ENCODE measurements at regions not wholly inside any gene's neighbourhood (a gene's known extent, or its start where the extent isn't known, plus 50 kb on each side); places are given as distances from the start of the nearest gene placed in this dataset.
"Not testable (repeated sequence)": the region's sequence is repeated elsewhere in the genome, so short reads cannot be mapped to it uniquely, and the experiment has no call there.

GRCh38 chr3:75237477-75237876 is 426.7 kb upstream of the FRG2C start:
- Mint-ChIP-seq H3K27me3 (ENCODE audit: low read depth) (no peaks in the 10 kb centered on the region), H3K36me3 (ENCODE audit: low read depth) (no peaks in the 10 kb centered on the region), H3K4me1 (ENCODE audit: low read depth) (no peaks in the 10 kb centered on the region), H3K4me3 (no peak overlapping the region), H3K9me3 (no peaks in the 10 kb centered on the region), H3K27ac (no peak overlapping the region)
- no peak for DNase-seq (ENCODE audit: low spot score)

DNA sequence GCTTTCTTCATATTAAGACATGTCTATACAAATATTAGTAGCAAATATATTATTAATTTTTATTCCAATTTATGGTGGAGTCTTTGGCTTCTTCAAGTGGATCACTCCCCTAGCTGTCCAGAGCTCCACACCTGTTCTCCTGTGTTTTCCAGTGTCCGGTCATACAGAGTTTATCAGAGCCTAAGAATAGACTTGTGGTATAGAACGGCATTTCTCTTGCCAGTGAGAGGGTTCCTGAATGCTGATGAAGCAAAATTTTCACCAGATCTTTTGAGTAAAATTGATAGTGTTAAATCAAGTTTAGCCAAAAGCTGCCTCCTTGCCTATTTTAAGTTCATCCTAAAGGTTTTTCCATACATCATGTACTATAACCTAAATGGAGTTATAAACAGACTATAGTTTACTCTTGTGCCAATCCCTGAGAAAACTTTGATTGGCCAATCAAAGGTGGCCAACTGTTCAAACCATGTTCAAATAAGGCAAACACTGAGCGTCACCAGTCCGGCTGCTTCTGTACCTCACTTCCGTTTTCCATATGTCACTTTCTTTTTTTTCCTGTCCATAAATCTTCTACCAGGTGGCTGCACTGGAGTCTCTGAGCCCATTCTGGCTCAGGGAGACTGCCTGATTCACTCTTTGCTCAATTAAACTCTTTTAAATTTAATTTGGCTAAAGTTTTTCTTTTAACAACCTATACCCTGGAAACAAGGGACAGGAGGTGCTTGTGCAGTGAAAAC is 422.7 kb upstream of the FRG2C start:
- H3K27me3 Mint-ChIP-seq (ENCODE audit: low read depth); H3K36me3 Mint-ChIP-seq (ENCODE audit: low read depth); H3K9me3 Mint-ChIP-seq; H3K4me1 Mint-ChIP-seq (ENCODE audit: low read depth); H3K27ac Mint-ChIP-seq; DNase-seq (ENCODE audit: low spot score); H3K4me3 Mint-ChIP-seq: not testable (repeated sequence)

GRCh38 chr3:75242012-75242735 is 422.0 kb upstream of the FRG2C start:
- DNase-seq (ENCODE audit: low spot score): no peak
- Mint-ChIP-seq H3K27ac (no peak overlapping the region), H3K4me3 (no peak overlapping the region), H3K36me3 (ENCODE audit: low read depth) (no peaks in the 10 kb centered on the region), H3K27me3 (ENCODE audit: low read depth) (no peaks in the 10 kb centered on the region), H3K4me1 (ENCODE audit: low read depth) (no peaks in the 10 kb centered on the region), H3K9me3 (no peaks in the 10 kb centered on the region)

GRCh38 chr3:75248974-75249373 is 415.2 kb upstream of the FRG2C start:
- H3K36me3 Mint-ChIP-seq (ENCODE audit: low read depth): no peaks in the 10 kb centered on the region
- no peak overlapping the region for H3K27ac Mint-ChIP-seq
- peaks cover 4% of the 10 kb centered on the region for H3K4me1 Mint-ChIP-seq (ENCODE audit: low read depth)
- no peak for DNase-seq (ENCODE audit: low spot score)
- H3K27me3 Mint-ChIP-seq (ENCODE audit: low read depth): no peaks in the 10 kb centered on the region
- no peak overlapping the region for H3K4me3 Mint-ChIP-seq
- no peaks in the 10 kb centered on the region for H3K9me3 Mint-ChIP-seq

DNA sequence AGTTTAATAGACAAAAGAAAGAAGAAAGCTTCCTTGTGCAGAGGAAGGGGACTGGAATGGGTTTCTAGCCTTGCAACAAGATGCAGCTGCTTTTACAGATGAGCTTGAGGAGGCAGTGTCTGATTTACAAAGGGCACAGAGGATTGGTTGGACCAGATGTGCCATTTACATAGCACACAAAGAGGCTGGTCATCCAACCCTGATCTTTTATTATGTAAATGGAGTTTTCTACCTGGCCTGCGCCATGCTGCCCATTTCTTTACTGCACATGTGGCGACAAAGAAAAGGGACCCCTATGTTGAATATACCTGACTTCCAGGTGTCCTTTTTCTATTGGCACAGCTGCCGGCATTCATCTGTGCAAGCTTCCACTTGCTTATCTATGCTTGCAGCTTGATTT is 409.4 kb upstream of the FRG2C start:
- Mint-ChIP-seq H3K36me3 (ENCODE audit: low read depth) (no peaks in the 10 kb centered on the region), H3K27me3 (ENCODE audit: low read depth) (no peaks in the 10 kb centered on the region), H3K4me3 (no peak overlapping the region), H3K4me1 (ENCODE audit: low read depth) (no peaks in the 10 kb centered on the region), H3K9me3 (no peaks in the 10 kb centered on the region), H3K27ac (no peak overlapping the region)
- no peak for DNase-seq (ENCODE audit: low spot score)

GRCh38 chr3:75258825-75259683 is 405.1 kb upstream of the FRG2C start:
- H3K27me3 Mint-ChIP-seq (ENCODE audit: low read depth); H3K36me3 Mint-ChIP-seq (ENCODE audit: low read depth); H3K27ac Mint-ChIP-seq; H3K4me1 Mint-ChIP-seq (ENCODE audit: low read depth); H3K9me3 Mint-ChIP-seq; H3K4me3 Mint-ChIP-seq; DNase-seq (ENCODE audit: low spot score): not testable (repeated sequence)

GRCh38 chr3:75260975-75261374 is 403.2 kb upstream of the FRG2C start:
- H3K27me3 Mint-ChIP-seq (ENCODE audit: low read depth); H3K27ac Mint-ChIP-seq; H3K9me3 Mint-ChIP-seq; H3K36me3 Mint-ChIP-seq (ENCODE audit: low read depth); DNase-seq (ENCODE audit: low spot score); H3K4me3 Mint-ChIP-seq; H3K4me1 Mint-ChIP-seq (ENCODE audit: low read depth): not testable (repeated sequence)

GRCh38 chr3:75262661-75263060 is 401.5 kb upstream of the FRG2C start:
- no peak overlapping the region for H3K4me3 Mint-ChIP-seq
- no peaks in the 10 kb centered on the region for H3K4me1 Mint-ChIP-seq (ENCODE audit: low read depth)
- no peak for DNase-seq (ENCODE audit: low spot score)
- H3K27ac Mint-ChIP-seq: no peak overlapping the region
- no peaks in the 10 kb centered on the region for H3K27me3 Mint-ChIP-seq (ENCODE audit: low read depth)
- no peaks in the 10 kb centered on the region for H3K9me3 Mint-ChIP-seq
- H3K36me3 Mint-ChIP-seq (ENCODE audit: low read depth): no peaks in the 10 kb centered on the region

GRCh38 chr3:75265897-75266296 is 398.2 kb upstream of the FRG2C start:
- Mint-ChIP-seq H3K27ac (no peak overlapping the region), H3K36me3 (ENCODE audit: low read depth) (no peaks in the 10 kb centered on the region), H3K4me3 (no peak overlapping the region)

GRCh38 chr3:75268576-75268975 is 395.6 kb upstream of the FRG2C start:
- not testable (repeated sequence) for DNase-seq (ENCODE audit: low spot score); H3K27ac Mint-ChIP-seq; H3K4me3 Mint-ChIP-seq; H3K36me3 Mint-ChIP-seq (ENCODE audit: low read depth); H3K27me3 Mint-ChIP-seq (ENCODE audit: low read depth); H3K9me3 Mint-ChIP-seq; H3K4me1 Mint-ChIP-seq (ENCODE audit: low read depth)

More at GRCh38 chr3:75265897-75266296, 398.2 kb upstream of the FRG2C start:
- DNase-seq (ENCODE audit: low spot score): no peak
- Mint-ChIP-seq H3K27me3 (ENCODE audit: low read depth) (no peaks in the 10 kb centered on the region), H3K4me1 (ENCODE audit: low read depth) (no peaks in the 10 kb centered on the region), H3K9me3 (no peaks in the 10 kb centered on the region)

DNA sequence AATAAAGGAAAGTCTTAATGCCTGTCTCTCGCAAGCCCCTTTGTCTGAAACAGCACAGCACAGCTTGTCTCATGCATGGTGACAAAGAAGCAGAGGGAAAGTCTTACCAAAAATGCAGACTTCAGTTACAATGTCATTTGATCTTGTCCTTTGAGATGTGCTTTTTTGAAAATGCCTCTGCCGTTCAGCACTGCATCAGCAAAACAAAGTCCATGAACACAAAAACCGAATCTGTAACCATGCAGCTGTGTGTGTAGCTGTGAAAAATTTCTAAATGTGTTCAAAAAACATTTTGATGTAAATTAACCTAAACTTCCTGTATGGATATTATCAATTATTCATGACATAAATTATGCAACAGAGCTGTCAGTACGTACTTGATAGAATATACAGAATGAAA is 391.9 kb upstream of the FRG2C start:
- DNase-seq (ENCODE audit: low spot score); H3K4me3 Mint-ChIP-seq; H3K36me3 Mint-ChIP-seq (ENCODE audit: low read depth); H3K27me3 Mint-ChIP-seq (ENCODE audit: low read depth); H3K4me1 Mint-ChIP-seq (ENCODE audit: low read depth); H3K27ac Mint-ChIP-seq; H3K9me3 Mint-ChIP-seq: not testable (repeated sequence)

DNA sequence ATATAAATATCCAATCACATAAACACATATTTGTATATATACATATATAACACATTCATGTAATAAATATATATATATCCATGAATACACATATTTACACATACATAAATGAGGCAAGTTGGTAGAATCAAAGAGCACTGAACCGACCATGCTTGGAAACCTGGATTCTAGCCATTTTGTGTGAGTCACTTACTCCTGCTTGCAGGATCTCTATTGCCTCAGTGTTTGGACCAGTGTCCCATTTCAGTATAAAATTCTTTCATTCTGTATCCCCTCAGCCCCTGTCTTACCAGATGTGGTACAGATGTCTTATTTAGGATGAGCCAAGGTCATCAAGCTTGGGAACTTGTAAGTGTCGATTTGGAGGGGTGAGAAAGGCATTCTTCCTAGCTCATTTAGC is 391.4 kb upstream of the FRG2C start:
- no peaks in the 10 kb centered on the region for H3K36me3 Mint-ChIP-seq (ENCODE audit: low read depth)
- no peak overlapping the region for H3K4me3 Mint-ChIP-seq
- no peaks in the 10 kb centered on the region for H3K4me1 Mint-ChIP-seq (ENCODE audit: low read depth)
- H3K27ac Mint-ChIP-seq: no peak overlapping the region
- no peaks in the 10 kb centered on the region for H3K27me3 Mint-ChIP-seq (ENCODE audit: low read depth)
- H3K9me3 Mint-ChIP-seq: no peaks in the 10 kb centered on the region
- no peak for DNase-seq (ENCODE audit: low spot score)

DNA sequence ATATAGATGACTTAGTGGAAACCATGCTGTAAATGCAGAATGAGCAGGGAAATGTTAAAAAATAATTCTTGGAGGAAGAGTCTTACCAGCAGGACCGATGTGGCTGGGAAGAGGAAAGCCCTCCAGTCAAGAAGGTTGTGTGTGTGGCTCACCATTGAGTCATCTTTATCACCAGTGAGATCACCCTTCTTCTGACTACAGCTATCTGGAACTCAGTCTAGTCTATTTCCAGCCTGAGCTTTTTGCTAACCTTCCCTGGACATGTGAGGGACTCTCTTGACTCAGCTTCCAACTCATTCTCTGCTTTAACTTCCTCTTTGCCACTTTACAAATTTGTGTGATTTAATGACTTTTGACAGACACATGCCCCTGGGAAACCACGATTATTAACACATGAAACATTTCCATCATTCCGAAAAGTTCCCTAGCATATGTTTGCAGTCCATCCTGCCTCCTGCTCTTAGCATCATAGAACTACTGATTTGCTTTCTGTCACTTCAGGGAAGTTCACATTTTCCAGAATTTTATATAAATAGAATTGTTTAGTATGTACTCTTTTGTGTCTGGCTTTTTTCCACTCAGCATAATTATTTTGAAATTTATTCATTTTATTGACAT is 378.5 kb upstream of the FRG2C start:
- not testable (repeated sequence) for H3K4me1 Mint-ChIP-seq (ENCODE audit: low read depth); H3K36me3 Mint-ChIP-seq (ENCODE audit: low read depth); H3K9me3 Mint-ChIP-seq; H3K27ac Mint-ChIP-seq; H3K27me3 Mint-ChIP-seq (ENCODE audit: low read depth); DNase-seq (ENCODE audit: low spot score); H3K4me3 Mint-ChIP-seq
